GM19397 (cell line): ENCODE measurements at regions not wholly inside any gene's neighbourhood (a gene's known extent, or its start where the extent isn't known, plus 50 kb on each side); places are given as distances from the start of the nearest gene placed in this dataset.
"Not testable (repeated sequence)": the region's sequence is repeated elsewhere in the genome, so short reads cannot be mapped to it uniquely, and the experiment has no call there.

Experiments used
- ATAC-seq: cut with Tn5 transposase; IDR thresholded peaks from one replicate; pipeline ENCODE4 v1.9.1; 2021; ENCODE audit warnings: mild to moderate bottlenecking, moderate library complexity; ENCODE audit not compliant: unreplicated experiment

- ATAC-seq: no peak
Measured at GRCh38 chr9:78938821-78939220, 632.9 kb upstream of the TLE4 start.

GRCh38 chr9:78939311-78940065 lies 632.3 kb upstream of the TLE4 start:
- ATAC-seq: no peak

GRCh38 chr9:78940121-78940855 lies 631.5 kb upstream of the TLE4 start:
- no peak for ATAC-seq

- no peak for ATAC-seq
Measured at GRCh38 chr9:78954286-78954685, 617.5 kb upstream of the TLE4 start.

GRCh38 chr9:78958892-78959291 lies 612.9 kb upstream of the TLE4 start:
- ATAC-seq: no peak

- ATAC-seq: no peak
Measured at GRCh38 chr9:78962156-78962555, 609.6 kb upstream of the TLE4 start.

- no peak for ATAC-seq
Measured at GRCh38 chr9:78963911-78964310, 607.9 kb upstream of the TLE4 start.

- ATAC-seq: no peak
Measured at GRCh38 chr9:78967596-78968217, 604.1 kb upstream of the TLE4 start.

GRCh38 chr9:78970375-78970774 lies 601.4 kb upstream of the TLE4 start:
- ATAC-seq: no peak

GRCh38 chr9:78971540-78971939 lies 600.2 kb upstream of the TLE4 start:
- no peak for ATAC-seq

GRCh38 chr9:78972303-78972999 lies 599.3 kb upstream of the TLE4 start:
- no peak for ATAC-seq

- no peak for ATAC-seq
Measured at GRCh38 chr9:78973907-78974306, 597.9 kb upstream of the TLE4 start.

- no peak for ATAC-seq
Measured at GRCh38 chr9:78982849-78983248, 588.9 kb upstream of the TLE4 start.

GRCh38 chr9:78985084-78985738 lies 586.6 kb upstream of the TLE4 start:
- no peak for ATAC-seq

- ATAC-seq: no peak
Measured at GRCh38 chr9:78986446-78986845, 585.3 kb upstream of the TLE4 start.

GRCh38 chr9:78989031-78989658 lies 582.6 kb upstream of the TLE4 start:
- no peak for ATAC-seq

- no peak for ATAC-seq
Measured at GRCh38 chr9:78994471-78994870, 577.3 kb upstream of the TLE4 start.

- ATAC-seq: not testable (repeated sequence)
Measured at GRCh38 chr9:78994974-78995373, 576.8 kb upstream of the TLE4 start.

- no peak for ATAC-seq
Measured at GRCh38 chr9:78997296-78997695, 574.5 kb upstream of the TLE4 start.

GRCh38 chr9:79000230-79001002 lies 571.3 kb upstream of the TLE4 start:
- ATAC-seq: no peak
